Testis (tissue), 2 donors: ENCODE measurements at regions not wholly inside any gene's neighbourhood (a gene's known extent, or its start where the extent isn't known, plus 50 kb on each side); places are given as distances from the start of the nearest gene placed in this dataset.

ENCODE experiments used
- DNase-seq: peaks from one replicate; pipeline ENCODE4 v3.0.0-alpha.2; 2019
- H3K27ac ChIP-seq, 2 donors: fragments of 200-600 bp; sonication (generic); one replicate each; pipeline ENCODE4 v1.5.1; 2019
- H3K27me3 ChIP-seq: fragments of 200-600 bp; sonication (generic); one replicate; pipeline ENCODE4 v1.5.1; 2019
- H3K36me3 ChIP-seq: fragments of 200-600 bp; sonication (generic); one replicate; pipeline ENCODE4 v1.5.1; 2017; ENCODE audit warnings: low read depth; ENCODE audit errors: missing control alignments
- H3K4me1 ChIP-seq: fragments of 200-600 bp; sonication (generic); one replicate; pipeline ENCODE4 v1.5.1; 2019
- H3K4me3 ChIP-seq, 2 donors: fragments of 200-600 bp; sonication (generic); one replicate each; pipeline ENCODE4 v1.5.1; 2017 to 2019
- H3K9me3 ChIP-seq: fragments of 200-600 bp; sonication (generic); one replicate; pipeline ENCODE4 v1.5.1; 2017
- CTCF ChIP-seq, 3 experiments: fragments of 450-650 bp in 2 of 3; fragments of 200-600 bp in 1 of 3; sonication (generic) in 1 of 3; IDR thresholded peaks; one replicate each; pipeline ENCODE4 v1.5.1; 2016 to 2019; ENCODE audit warnings: antibody characterized with exemption in 3 of 3, mild to moderate bottlenecking in 2 of 3, moderate library complexity in 1 of 3
- POLR2A ChIP-seq: fragments of 450-650 bp; IDR thresholded peaks from one replicate; pipeline ENCODE4 v1.6.1; 2017; ENCODE audit warnings: antibody characterized with exemption, mild to moderate bottlenecking, moderate library complexity
- WGBS, 2 donors: methylation state at CpG; one replicate each; pipeline ENCODE4 v1.1.5; 2018; 5-methylcytosine and 5-hydroxymethylcytosine counted together
- intact Hi-C: fragments of 100-400 bp; cut with DNase I; formaldehyde crosslinking; loops from one replicate; pipeline ENCODE4 v1.15.1; 2023; ENCODE audit warnings: low total_unique reads

DNA sequence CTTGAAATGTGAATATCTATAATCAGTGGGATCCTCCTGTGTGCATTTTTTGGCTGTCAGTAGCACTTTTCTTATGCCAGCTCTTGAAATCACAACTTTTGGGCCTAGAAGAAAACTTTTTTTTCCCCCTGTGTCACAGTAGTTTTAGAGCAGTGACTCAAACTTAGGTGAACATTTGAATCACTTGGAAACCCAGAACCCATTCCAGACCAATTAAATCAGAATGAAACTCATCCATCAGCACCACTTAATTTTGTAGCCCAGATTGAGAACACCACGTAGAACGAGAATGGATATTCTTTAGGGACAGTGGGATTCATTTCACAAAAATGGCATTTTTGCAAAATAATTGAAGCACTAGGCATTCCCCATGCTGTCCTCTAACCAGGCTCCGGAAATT lies 224.8 kb upstream of the NANOGP8 start:
- no peak for DNase-seq
- intact Hi-C loops, result no loop called here
- Histone ChIP-seq H3K27ac (no peak overlapping the region), H3K36me3 (no peaks in the 10 kb centered on the region), H3K4me1 (peaks cover 3% of the 10 kb centered on the region), H3K4me3 (no peak overlapping the region), H3K27me3 (no peaks in the 10 kb centered on the region), H3K9me3 (no peaks in the 10 kb centered on the region)
- TF ChIP-seq POLR2A, result no peak
- TF ChIP-seq CTCF (IDR thresholded peaks at IDR 0.05), result no peak
- WGBS, 2 donors, result 85 to 90% methylated on average over 3 of the region's 3 CpGs

DNA sequence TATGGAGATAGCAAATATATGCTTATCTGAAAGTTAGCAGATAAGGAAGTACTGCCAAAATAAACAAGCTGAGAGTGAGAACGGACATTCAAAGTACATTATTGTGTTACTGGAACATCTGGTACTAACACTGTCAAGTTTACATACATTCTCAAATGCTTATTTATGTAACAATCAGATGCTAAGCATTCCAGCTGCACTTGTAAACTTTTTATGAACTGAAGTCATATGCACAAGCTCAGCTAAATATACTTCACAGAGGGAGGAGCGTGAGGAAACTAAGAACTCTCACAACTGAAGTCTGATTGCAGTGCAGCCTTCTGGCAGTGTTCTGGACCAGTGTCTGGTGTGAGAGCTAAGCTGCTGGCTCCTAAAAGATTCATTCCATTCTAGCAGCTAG lies 223.7 kb upstream of the NANOGP8 start:
- no peaks in the 10 kb centered on the region for H3K36me3 ChIP-seq
- no peak overlapping the region for H3K4me3 ChIP-seq
- no peaks in the 10 kb centered on the region for H3K27me3 ChIP-seq
- H3K9me3 ChIP-seq, result no peaks in the 10 kb centered on the region
- no peak for DNase-seq
- H3K27ac ChIP-seq, result no peak overlapping the region
- intact Hi-C loops, result no loop called here
- peaks cover 3% of the 10 kb centered on the region for H3K4me1 ChIP-seq
- 31 to 32% methylated on average over 2 of the region's 2 CpGs for WGBS, 2 donors
- no peak for TF ChIP-seq POLR2A
- TF ChIP-seq CTCF (IDR thresholded peaks at IDR 0.05), result no peak

DNA sequence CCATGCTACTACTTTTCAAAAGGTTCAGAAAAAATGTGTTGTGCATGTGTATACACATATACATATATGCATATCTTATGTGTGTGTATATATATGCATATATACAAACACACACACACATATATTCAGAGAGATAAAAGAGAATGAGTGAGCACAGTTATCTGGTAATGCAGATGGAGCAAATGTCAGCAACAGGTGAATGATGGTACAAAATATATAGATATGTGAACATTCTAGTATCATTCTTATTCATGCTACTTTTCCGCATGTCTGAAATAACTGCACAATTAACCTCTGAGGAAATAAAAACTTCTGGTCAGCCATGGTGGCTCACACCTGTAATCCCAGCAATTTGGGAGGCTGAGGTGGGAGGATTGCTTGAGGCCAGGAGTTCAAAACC lies 222.6 kb upstream of the NANOGP8 start:
- H3K9me3 ChIP-seq, result no peaks in the 10 kb centered on the region
- H3K27me3 ChIP-seq, result no peaks in the 10 kb centered on the region
- intact Hi-C loops, result no loop called here
- H3K4me3 ChIP-seq, result no peak overlapping the region
- no peak overlapping the region for H3K27ac ChIP-seq
- no peak for DNase-seq
- peaks cover 3% of the 10 kb centered on the region for H3K4me1 ChIP-seq
- no peaks in the 10 kb centered on the region for H3K36me3 ChIP-seq
- WGBS, 2 donors, result 96 to 97% methylated on average over 1 of the region's 1 CpG
- TF ChIP-seq POLR2A, result no peak
- no peak for TF ChIP-seq CTCF (IDR thresholded peaks at IDR 0.05)

- 43 to 58% methylated on average over 1 of the region's 1 CpG for WGBS, 2 donors
- peaks cover 3% of the 10 kb centered on the region for H3K4me1 ChIP-seq
- H3K27ac ChIP-seq, result peak overlapping the region in 1 of 2 donors; percentile 4
- H3K4me3 ChIP-seq, result no peak overlapping the region
- no peaks in the 10 kb centered on the region for H3K36me3 ChIP-seq
- intact Hi-C loops, result no loop called here
- DNase-seq, result no peak
- no peak for TF ChIP-seq POLR2A
- TF ChIP-seq CTCF (IDR thresholded peaks at IDR 0.05), result no peak
- H3K27me3 ChIP-seq, result no peaks in the 10 kb centered on the region
- no peaks in the 10 kb centered on the region for H3K9me3 ChIP-seq
Measured at GRCh38 chr15:35307026-35307425, 221.9 kb upstream of the NANOGP8 start.

GRCh38 chr15:35306361-35306981 lies 221.4 kb upstream of the NANOGP8 start:
- 36 to 43% methylated on average over 4 of the region's 4 CpGs for WGBS, 2 donors
- no peak for TF ChIP-seq CTCF (IDR thresholded peaks at IDR 0.05)
- TF ChIP-seq POLR2A, result no peak
- intact Hi-C loops, result no loop called here
- H3K27ac ChIP-seq, result peak overlapping the region in 1 of 2 donors; percentile 4
- DNase-seq, result no peak
- H3K27me3 ChIP-seq, result no peaks in the 10 kb centered on the region
- no peaks in the 10 kb centered on the region for H3K36me3 ChIP-seq
- H3K4me1 ChIP-seq, result peaks cover 3% of the 10 kb centered on the region
- no peaks in the 10 kb centered on the region for H3K9me3 ChIP-seq
- H3K4me3 ChIP-seq, result no peak overlapping the region
